H1 (cell line): ENCODE measurements at regions not wholly inside any gene's neighbourhood (a gene's known extent, or its start where the extent isn't known, plus 50 kb on each side); places are given as distances from the start of the nearest gene placed in this dataset.

Experiments used
- BCL11A ChIP-seq, 2 experiments: IDR thresholded peaks; one replicate each; pipeline ENCODE4 v1.6.1; 2011; ENCODE audit warnings: low read depth in 2 of 2, low read length in 2 of 2, mild to moderate bottlenecking in 2 of 2
- KDM1A ChIP-seq: fragments of 200-600, 300-600 bp; sonication (generic); IDR thresholded peaks from 2 replicates; pipeline ENCODE4 v1.7.1; 2016; ENCODE audit warnings: mild to moderate bottlenecking, low read length, borderline replicate concordance
- POLR2A ChIP-seq, 2 experiments: IDR thresholded peaks; 1 replicate in 1 of 2; 2 replicates in 1 of 2; pipeline ENCODE4 v1.6.1; 2011; ENCODE audit warnings: low read depth in 2 of 2, low read length in 2 of 2, mild to moderate bottlenecking in 2 of 2; ENCODE audit errors: control extremely low read depth in 1 of 2
- POLR2AphosphoS5 ChIP-seq: IDR thresholded peaks from 2 replicates; pipeline ENCODE4 v1.6.1; 2011; ENCODE audit warnings: low read depth, low read length
- POU5F1 ChIP-seq: IDR thresholded peaks from 2 replicates; pipeline ENCODE4 v1.6.1; 2011; ENCODE audit warnings: low read depth, mild to moderate bottlenecking, low read length, moderate library complexity
- RNF2 ChIP-seq: fragments of 200-900, 300-1000 bp; sonication (generic); IDR thresholded peaks from 2 replicates; pipeline ENCODE4 v1.7.1; 2016; ENCODE audit warnings: borderline replicate concordance, low read depth, mild to moderate bottlenecking, antibody characterized with exemption, low read length; ENCODE audit not compliant: poor library complexity, severe bottlenecking; ENCODE audit errors: missing control alignments
- RXRA ChIP-seq: IDR thresholded peaks from 2 replicates; pipeline ENCODE4 v1.6.1; 2011; ENCODE audit warnings: low read depth, mild to moderate bottlenecking, low read length, moderate library complexity; ENCODE audit not compliant: insufficient read depth
- SRF ChIP-seq: IDR thresholded peaks from 2 replicates; pipeline ENCODE4 v1.6.1; 2011; ENCODE audit warnings: mild to moderate bottlenecking, low read depth, low read length, moderate library complexity
- YY1 ChIP-seq: IDR thresholded peaks from 2 replicates; pipeline ENCODE4 v1.6.1; 2011; ENCODE audit warnings: low read depth, mild to moderate bottlenecking, low read length
- TF ChIP-seq, protein P1 (sequence below), 3 experiments: IDR thresholded peaks; 1 replicate in 2 of 3; 2 replicates in 1 of 3; pipeline versions ENCODE4 v1.5.1 to v1.6.1; 2011; ENCODE audit warnings: low read length in 3 of 3, mild to moderate bottlenecking in 3 of 3, inconsistent platforms in 2 of 3, low read depth in 1 of 3, moderate library complexity in 1 of 3; ENCODE audit not compliant: insufficient read depth in 1 of 3; ENCODE audit errors: control extremely low read depth in 1 of 3
- TF ChIP-seq, protein P2 (sequence below): IDR thresholded peaks from 2 replicates; pipeline ENCODE4 v1.6.1; 2012; ENCODE audit warnings: inconsistent platforms

DNA sequence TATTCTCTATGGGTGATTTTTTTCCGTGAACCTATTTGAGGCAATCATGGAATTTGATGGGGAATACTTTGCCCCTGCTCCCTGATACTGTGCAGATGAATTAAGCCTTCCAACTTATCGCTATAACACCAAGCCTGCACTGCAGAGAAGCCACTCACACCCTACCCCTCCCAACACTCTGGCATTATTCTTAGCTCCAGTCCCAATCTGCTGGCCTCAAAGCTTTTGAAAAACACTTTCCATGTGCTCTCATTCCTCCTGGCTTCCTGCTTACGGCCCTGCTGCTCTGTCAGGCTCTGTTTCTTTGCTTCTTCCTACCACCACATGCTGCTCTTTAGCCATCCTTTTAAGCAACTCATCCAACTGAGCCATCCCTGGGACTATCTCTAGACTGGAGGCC is 327.8 kb upstream of the SLCO3A1 start:
- no peak for TF ChIP-seq RNF2
- no peak for TF ChIP-seq POLR2AphosphoS5
- no peak for TF ChIP-seq YY1
- TF ChIP-seq RXRA, result no peak
- TF ChIP-seq, protein P1, sequence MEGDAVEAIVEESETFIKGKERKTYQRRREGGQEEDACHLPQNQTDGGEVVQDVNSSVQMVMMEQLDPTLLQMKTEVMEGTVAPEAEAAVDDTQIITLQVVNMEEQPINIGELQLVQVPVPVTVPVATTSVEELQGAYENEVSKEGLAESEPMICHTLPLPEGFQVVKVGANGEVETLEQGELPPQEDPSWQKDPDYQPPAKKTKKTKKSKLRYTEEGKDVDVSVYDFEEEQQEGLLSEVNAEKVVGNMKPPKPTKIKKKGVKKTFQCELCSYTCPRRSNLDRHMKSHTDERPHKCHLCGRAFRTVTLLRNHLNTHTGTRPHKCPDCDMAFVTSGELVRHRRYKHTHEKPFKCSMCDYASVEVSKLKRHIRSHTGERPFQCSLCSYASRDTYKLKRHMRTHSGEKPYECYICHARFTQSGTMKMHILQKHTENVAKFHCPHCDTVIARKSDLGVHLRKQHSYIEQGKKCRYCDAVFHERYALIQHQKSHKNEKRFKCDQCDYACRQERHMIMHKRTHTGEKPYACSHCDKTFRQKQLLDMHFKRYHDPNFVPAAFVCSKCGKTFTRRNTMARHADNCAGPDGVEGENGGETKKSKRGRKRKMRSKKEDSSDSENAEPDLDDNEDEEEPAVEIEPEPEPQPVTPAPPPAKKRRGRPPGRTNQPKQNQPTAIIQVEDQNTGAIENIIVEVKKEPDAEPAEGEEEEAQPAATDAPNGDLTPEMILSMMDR (IDR thresholded peaks at IDR 0.05; ENCODE audit: control extremely low read depth in 1 of 3, insufficient read depth in 1 of 3, low read depth in 1 of 3, low read length in 3 of 3), result no peak
- TF ChIP-seq BCL11A (IDR thresholded peaks at IDR 0.05; ENCODE audit: low read depth in 2 of 2, low read length in 2 of 2), result no peak
- no peak for TF ChIP-seq POU5F1
- no peak for TF ChIP-seq SRF
- no peak for TF ChIP-seq KDM1A
- no peak for TF ChIP-seq POLR2A (IDR thresholded peaks at IDR 0.05; ENCODE audit: control extremely low read depth in 1 of 2, low read depth in 2 of 2, low read length in 2 of 2)
- TF ChIP-seq, protein P2, sequence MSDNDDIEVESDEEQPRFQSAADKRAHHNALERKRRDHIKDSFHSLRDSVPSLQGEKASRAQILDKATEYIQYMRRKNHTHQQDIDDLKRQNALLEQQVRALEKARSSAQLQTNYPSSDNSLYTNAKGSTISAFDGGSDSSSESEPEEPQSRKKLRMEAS, result no peak
